Activated T-cell treated with anti-CD3 and anti-CD28 coated beads, Interleukin-2, amount 50 U/mL, for 24 hours (primary cell): ENCODE measurements at regions not wholly inside any gene's neighbourhood (a gene's known extent, or its start where the extent isn't known, plus 50 kb on each side); places are given as distances from the start of the nearest gene placed in this dataset.
"Not testable (repeated sequence)": the region's sequence is repeated elsewhere in the genome, so short reads cannot be mapped to it uniquely, and the experiment has no call there.

Experiments
- DNase-seq: peaks from one replicate; pipeline ENCODE4 v3.0.0-alpha.2; 2020
- H3K27ac Mint-ChIP-seq: 2 replicates; pipeline ENCODE4 v1.8.0; 2020; ENCODE audit warnings: mild to moderate bottlenecking, mixed read lengths
- H3K27me3 Mint-ChIP-seq: 2 replicates; pipeline ENCODE4 v1.8.0; 2020; ENCODE audit warnings: mixed read lengths
- H3K36me3 Mint-ChIP-seq: 2 replicates; pipeline ENCODE4 v1.8.0; 2020; ENCODE audit warnings: low read depth, mixed read lengths
- H3K4me1 Mint-ChIP-seq: 2 replicates; pipeline ENCODE4 v1.8.0; 2020; ENCODE audit warnings: low read depth, mixed read lengths
- H3K4me3 Mint-ChIP-seq: 2 replicates; pipeline ENCODE4 v1.8.0; 2020; ENCODE audit warnings: mild to moderate bottlenecking, moderate library complexity, mixed read lengths
- H3K9me3 Mint-ChIP-seq: 2 replicates; pipeline ENCODE4 v1.8.0; 2020; ENCODE audit warnings: mixed read lengths

GRCh38 chr2:123606631-123607030, 418.5 kb upstream of the CNTNAP5 start:
- Mint-ChIP-seq H3K27me3 (no peaks in the 10 kb centered on the region), H3K27ac (no peak overlapping the region), H3K4me3 (no peak overlapping the region), H3K4me1 (no peaks in the 10 kb centered on the region), H3K9me3 (peaks cover 7% of the 10 kb centered on the region), H3K36me3 (no peaks in the 10 kb centered on the region)
- DNase-seq, result no peak

DNA sequence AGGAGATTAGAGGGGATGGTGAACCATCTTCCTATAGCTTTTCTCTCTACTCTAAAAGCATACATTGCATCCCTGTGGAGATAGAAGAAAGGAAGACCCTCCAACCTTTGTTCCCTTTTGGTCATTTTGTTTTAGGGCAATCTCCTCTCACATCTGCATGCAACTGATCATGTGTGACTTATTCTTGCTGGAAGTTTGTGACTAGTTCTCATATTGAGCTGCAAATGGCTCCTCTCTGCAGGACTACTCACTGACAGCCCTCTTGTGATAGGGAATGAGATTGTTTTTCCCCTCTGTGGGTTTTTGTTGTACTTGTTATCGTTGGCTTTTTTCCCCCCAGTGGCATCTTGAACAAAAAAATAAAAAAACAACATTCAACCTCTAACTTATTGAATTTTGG, 416.0 kb upstream of the CNTNAP5 start:
- Mint-ChIP-seq H3K27ac (no peak overlapping the region), H3K4me3 (no peak overlapping the region), H3K9me3 (peaks cover 8% of the 10 kb centered on the region), H3K4me1 (no peaks in the 10 kb centered on the region), H3K36me3 (no peaks in the 10 kb centered on the region), H3K27me3 (no peaks in the 10 kb centered on the region)
- DNase-seq, result no peak

DNA sequence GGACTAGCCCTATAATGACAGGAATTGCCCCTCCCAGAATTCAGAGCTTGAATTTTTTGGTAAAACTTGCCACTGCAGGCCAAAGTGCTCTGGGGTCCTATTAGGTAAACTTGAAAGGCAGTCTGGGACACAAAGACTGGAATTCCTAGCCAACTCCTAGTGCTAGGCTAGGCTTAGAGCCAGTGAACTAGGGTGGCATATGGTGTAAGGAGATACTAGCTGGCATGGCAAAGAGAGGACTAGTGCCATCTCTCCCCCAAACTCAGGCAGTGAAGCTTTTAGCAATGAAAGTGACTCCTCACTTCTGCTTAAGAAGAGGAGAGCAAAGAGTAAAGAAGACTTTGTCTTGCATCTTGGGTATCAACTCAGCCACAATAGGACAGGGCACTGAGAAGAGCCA, 410.5 kb upstream of the CNTNAP5 start:
- Mint-ChIP-seq H3K27me3 (no peaks in the 10 kb centered on the region), H3K27ac (no peak overlapping the region), H3K4me1 (no peaks in the 10 kb centered on the region), H3K4me3 (no peak overlapping the region), H3K9me3 (peaks cover 26% of the 10 kb centered on the region), H3K36me3 (no peaks in the 10 kb centered on the region)
- DNase-seq, result no peak

- not testable (repeated sequence) for H3K36me3 Mint-ChIP-seq, DNase-seq, H3K4me1 Mint-ChIP-seq, H3K27ac Mint-ChIP-seq, H3K27me3 Mint-ChIP-seq, H3K4me3 Mint-ChIP-seq
- peaks cover 33% of the 10 kb centered on the region for H3K9me3 Mint-ChIP-seq
Observed at GRCh38 chr2:123618642-123619041, 406.4 kb upstream of the CNTNAP5 start.

DNA sequence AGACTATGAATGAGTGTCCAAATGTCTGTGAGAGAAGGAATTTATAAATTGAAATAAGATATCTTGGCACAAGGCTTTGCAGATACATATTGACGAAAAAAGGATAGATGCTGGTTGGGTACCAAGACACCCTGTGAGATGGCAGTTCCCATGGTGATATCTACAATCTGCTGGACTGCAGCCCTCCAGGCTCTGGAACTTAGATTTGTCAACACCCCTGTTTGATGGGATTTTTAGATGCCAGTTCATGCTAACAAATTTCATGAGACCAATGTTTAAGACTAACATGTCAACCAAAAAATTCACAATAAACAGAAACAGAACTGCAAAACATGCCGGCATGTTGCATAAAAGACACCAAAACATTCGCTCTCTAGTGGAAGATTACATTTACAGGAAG, 400.3 kb upstream of the CNTNAP5 start:
- no peak overlapping the region for H3K27ac Mint-ChIP-seq

GRCh38 chr2:123636232-123636631, 388.9 kb upstream of the CNTNAP5 start:
- no peaks in the 10 kb centered on the region for H3K36me3 Mint-ChIP-seq
- peaks cover 11% of the 10 kb centered on the region for H3K9me3 Mint-ChIP-seq
- no peak overlapping the region for H3K4me3 Mint-ChIP-seq
- no peak overlapping the region for H3K27ac Mint-ChIP-seq
- H3K4me1 Mint-ChIP-seq, result no peaks in the 10 kb centered on the region
- H3K27me3 Mint-ChIP-seq, result no peaks in the 10 kb centered on the region
- no peak for DNase-seq

More for the DNA sequence above, 400.3 kb upstream of the CNTNAP5 start:
- Mint-ChIP-seq H3K36me3 (no peaks in the 10 kb centered on the region), H3K9me3 (peaks cover 24% of the 10 kb centered on the region), H3K4me1 (no peaks in the 10 kb centered on the region), H3K27me3 (no peaks in the 10 kb centered on the region), H3K4me3 (no peak overlapping the region)
- no peak for DNase-seq

GRCh38 chr2:123640685-123641335, 384.3 kb upstream of the CNTNAP5 start:
- no peak for DNase-seq
- no peak overlapping the region for H3K4me3 Mint-ChIP-seq
- H3K36me3 Mint-ChIP-seq, result no peaks in the 10 kb centered on the region
- peaks cover 11% of the 10 kb centered on the region for H3K9me3 Mint-ChIP-seq
- H3K4me1 Mint-ChIP-seq, result no peaks in the 10 kb centered on the region
- H3K27ac Mint-ChIP-seq, result no peak overlapping the region
- no peaks in the 10 kb centered on the region for H3K27me3 Mint-ChIP-seq

DNA sequence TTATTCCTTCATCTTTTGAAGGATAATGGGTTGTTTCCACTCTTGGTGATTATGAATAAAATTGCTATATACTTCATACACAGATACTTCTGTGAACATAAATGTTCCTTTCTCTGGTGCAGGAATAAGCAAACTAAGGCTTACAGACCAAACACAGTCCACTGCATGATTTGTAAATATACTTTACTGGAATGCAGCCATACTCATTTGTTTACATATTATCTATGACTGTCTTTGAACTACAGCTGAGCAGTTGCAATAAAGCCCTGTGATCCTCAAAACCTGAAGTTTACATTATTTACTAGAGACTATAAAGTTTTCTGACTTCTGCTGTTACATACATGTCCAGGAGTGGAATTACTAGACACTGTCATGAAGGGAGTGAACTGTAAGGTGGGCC, 381.0 kb upstream of the CNTNAP5 start:
- no peak for DNase-seq
- H3K36me3 Mint-ChIP-seq, result no peaks in the 10 kb centered on the region
- H3K27ac Mint-ChIP-seq, result no peak overlapping the region
- no peak overlapping the region for H3K4me3 Mint-ChIP-seq
- no peaks in the 10 kb centered on the region for H3K4me1 Mint-ChIP-seq
- H3K9me3 Mint-ChIP-seq, result peaks cover 14% of the 10 kb centered on the region
- H3K27me3 Mint-ChIP-seq, result no peaks in the 10 kb centered on the region

DNA sequence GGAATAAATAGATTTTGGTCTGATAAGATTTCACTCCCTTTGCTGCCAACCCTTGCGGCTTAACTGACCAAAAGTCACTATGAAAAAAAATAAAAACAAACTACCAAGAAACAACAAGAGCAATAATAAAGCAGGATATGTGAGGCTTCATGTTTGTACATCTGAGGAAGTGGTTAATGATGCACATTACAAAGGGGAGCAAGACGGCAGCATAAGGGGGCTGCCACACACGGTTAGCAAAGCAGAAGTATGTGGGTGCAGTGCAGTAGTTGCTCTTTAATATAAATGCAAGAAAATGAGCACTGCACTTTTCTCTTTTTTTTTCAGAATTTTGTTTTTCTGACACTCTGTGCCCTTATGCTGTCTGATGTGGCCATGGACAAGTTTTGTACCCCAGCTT, 377.1 kb upstream of the CNTNAP5 start:
- H3K4me3 Mint-ChIP-seq, result no peak overlapping the region
- no peaks in the 10 kb centered on the region for H3K4me1 Mint-ChIP-seq
- no peaks in the 10 kb centered on the region for H3K27me3 Mint-ChIP-seq
- no peak overlapping the region for H3K27ac Mint-ChIP-seq
- H3K36me3 Mint-ChIP-seq, result no peaks in the 10 kb centered on the region
- peaks cover 8% of the 10 kb centered on the region for H3K9me3 Mint-ChIP-seq
- no peak for DNase-seq

GRCh38 chr2:123648956-123649355, 376.1 kb upstream of the CNTNAP5 start:
- no peak overlapping the region for H3K27ac Mint-ChIP-seq
- no peak overlapping the region for H3K4me3 Mint-ChIP-seq
- H3K4me1 Mint-ChIP-seq, result no peaks in the 10 kb centered on the region
- H3K27me3 Mint-ChIP-seq, result no peaks in the 10 kb centered on the region
- DNase-seq, result no peak
- H3K9me3 Mint-ChIP-seq, result peaks cover 8% of the 10 kb centered on the region
- no peaks in the 10 kb centered on the region for H3K36me3 Mint-ChIP-seq

DNA sequence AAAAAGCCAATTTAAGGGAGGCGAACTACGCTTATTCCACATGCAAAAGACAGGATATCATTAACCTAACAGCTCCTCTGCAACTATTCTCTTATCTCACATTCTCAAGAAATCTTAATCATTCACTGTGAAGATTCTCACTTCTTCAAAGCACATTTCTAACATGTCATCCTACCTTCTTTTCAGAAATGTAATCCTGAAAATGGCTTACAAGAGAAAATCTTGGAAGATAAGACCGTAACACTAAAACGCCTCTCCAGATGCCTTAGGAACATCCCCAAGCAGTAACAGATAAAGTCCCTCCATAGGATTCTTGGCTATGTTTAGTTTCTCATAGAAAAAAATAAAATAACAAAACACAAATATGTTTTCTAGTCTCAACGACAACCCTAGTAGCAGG, 373.9 kb upstream of the CNTNAP5 start:
- no peaks in the 10 kb centered on the region for H3K36me3 Mint-ChIP-seq
- no peak overlapping the region for H3K27ac Mint-ChIP-seq
- H3K9me3 Mint-ChIP-seq, result peaks cover 11% of the 10 kb centered on the region
- H3K4me3 Mint-ChIP-seq, result no peak overlapping the region
- no peaks in the 10 kb centered on the region for H3K4me1 Mint-ChIP-seq
- no peak for DNase-seq
- H3K27me3 Mint-ChIP-seq, result no peaks in the 10 kb centered on the region

DNA sequence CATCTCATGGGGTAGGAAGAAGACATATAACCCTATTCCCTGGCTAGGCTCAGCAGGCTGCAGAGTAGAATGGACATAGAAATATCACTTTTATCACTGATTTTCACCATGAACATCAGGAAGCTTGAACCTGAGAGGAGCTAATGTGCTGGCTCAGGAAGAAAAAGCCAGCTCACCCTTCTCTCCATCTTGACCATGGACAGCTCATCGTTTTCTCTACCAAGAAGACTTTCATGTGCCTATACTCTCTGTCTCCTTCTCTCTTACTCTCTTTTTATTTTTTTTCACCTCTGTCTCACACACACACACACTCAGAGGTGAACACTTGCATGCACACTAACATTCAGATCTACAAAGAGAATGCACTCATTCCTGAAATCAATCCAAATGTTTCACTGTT, 372.8 kb upstream of the CNTNAP5 start:
- no peaks in the 10 kb centered on the region for H3K36me3 Mint-ChIP-seq
- H3K4me1 Mint-ChIP-seq, result no peaks in the 10 kb centered on the region
- H3K27me3 Mint-ChIP-seq, result no peaks in the 10 kb centered on the region

DNA sequence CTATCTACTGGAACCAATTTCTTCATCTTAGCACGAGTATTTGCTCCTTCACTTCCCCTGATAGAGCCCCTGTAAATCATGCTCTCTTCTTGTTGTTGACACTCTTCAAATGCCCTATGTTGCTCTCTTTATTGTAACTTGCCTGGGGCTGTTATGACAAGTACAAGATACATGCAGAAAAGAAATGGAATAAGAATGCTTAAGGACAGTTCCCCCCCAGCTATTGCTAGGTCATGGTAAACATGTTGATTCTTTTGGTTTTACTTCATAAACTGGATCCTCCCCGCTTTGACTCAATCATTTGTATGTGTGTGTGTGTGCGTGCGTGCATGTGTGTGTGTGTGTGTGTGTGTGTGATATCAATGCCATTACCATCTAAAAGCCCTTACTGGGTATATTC, 368.5 kb upstream of the CNTNAP5 start:
- no peak overlapping the region for H3K4me3 Mint-ChIP-seq
- no peaks in the 10 kb centered on the region for H3K4me1 Mint-ChIP-seq
- DNase-seq, result no peak
- no peak overlapping the region for H3K27ac Mint-ChIP-seq
- peaks cover 31% of the 10 kb centered on the region for H3K9me3 Mint-ChIP-seq
- H3K27me3 Mint-ChIP-seq, result no peaks in the 10 kb centered on the region
- no peaks in the 10 kb centered on the region for H3K36me3 Mint-ChIP-seq

More for the DNA sequence above, 372.8 kb upstream of the CNTNAP5 start:
- no peak for DNase-seq
- Mint-ChIP-seq H3K27ac (no peak overlapping the region), H3K4me3 (no peak overlapping the region), H3K9me3 (peaks cover 12% of the 10 kb centered on the region)

GRCh38 chr2:123659120-123659519, 366.0 kb upstream of the CNTNAP5 start:
- Mint-ChIP-seq H3K36me3 (no peaks in the 10 kb centered on the region), H3K9me3 (peaks cover 30% of the 10 kb centered on the region), H3K4me3 (no peak overlapping the region), H3K4me1 (no peaks in the 10 kb centered on the region), H3K27ac (no peak overlapping the region), H3K27me3 (no peaks in the 10 kb centered on the region)
- no peak for DNase-seq

DNA sequence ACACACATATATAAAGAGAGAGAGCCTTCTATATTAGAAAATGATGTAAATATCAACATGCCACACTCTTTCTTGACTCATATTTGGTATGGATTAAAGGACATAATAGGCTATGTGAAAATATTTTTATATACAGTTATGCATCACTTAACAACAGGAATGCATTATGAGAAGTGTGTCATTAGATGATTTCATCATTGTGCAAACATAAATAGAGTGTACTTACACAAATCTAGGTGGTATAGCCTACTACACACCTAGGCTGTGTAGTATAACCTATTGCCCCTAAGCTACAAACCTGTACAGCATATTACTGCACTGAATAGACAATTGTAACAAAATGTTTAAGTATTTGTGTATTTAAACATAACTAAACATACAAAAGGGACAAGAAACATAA, 354.8 kb upstream of the CNTNAP5 start:
- H3K4me1 Mint-ChIP-seq, result no peaks in the 10 kb centered on the region

GRCh38 chr2:123683797-123684196, 341.3 kb upstream of the CNTNAP5 start:
- not testable (repeated sequence) for DNase-seq, H3K36me3 Mint-ChIP-seq, H3K4me3 Mint-ChIP-seq, H3K4me1 Mint-ChIP-seq, H3K27me3 Mint-ChIP-seq, H3K27ac Mint-ChIP-seq
- peaks cover 25% of the 10 kb centered on the region for H3K9me3 Mint-ChIP-seq

More for the DNA sequence above, 354.8 kb upstream of the CNTNAP5 start:
- no peak overlapping the region for H3K27ac Mint-ChIP-seq
- H3K36me3 Mint-ChIP-seq, result no peaks in the 10 kb centered on the region
- H3K4me3 Mint-ChIP-seq, result no peak overlapping the region
- no peak for DNase-seq
- no peaks in the 10 kb centered on the region for H3K27me3 Mint-ChIP-seq
- H3K9me3 Mint-ChIP-seq, result peaks cover 9% of the 10 kb centered on the region
